ENCODE measurements at regions not wholly inside any gene's neighbourhood (a gene's known extent, or its start where the extent isn't known, plus 50 kb on each side); places are given as distances from the start of the nearest gene placed in this dataset.
"Not testable (repeated sequence)": the region's sequence is repeated elsewhere in the genome, so short reads cannot be mapped to it uniquely, and the experiment has no call there.

GRCh38 chr10:53033396-53033795, 260.8 kb upstream of the MBL2 start:
- WGBS (ENCODE audit: missing lambda C conversion rate), result 9% methylated on average over 2 of the region's 2 CpGs
- no peak overlapping the region for H3K4me2 ChIP-seq
- TF ChIP-seq HOXB13 (CRISPR knock-in tag; IDR thresholded peaks at IDR 0.05; ENCODE audit: low read depth), result no peak
- TF ChIP-seq CBX2 (IDR thresholded peaks at IDR 0.05; ENCODE audit: borderline replicate concordance, low read depth), result no peak
- TF ChIP-seq EP300 (IDR thresholded peaks at IDR 0.05), result no peak
- TF ChIP-seq MAFK (IDR thresholded peaks at IDR 0.05; ENCODE audit: partially characterized antibody), result no peak
- no peak for TF ChIP-seq CEBPB (IDR thresholded peaks at IDR 0.05)
- TF ChIP-seq PHF8 (IDR thresholded peaks at IDR 0.05; ENCODE audit: borderline replicate concordance, low read depth), result no peak
- TF ChIP-seq ATOH8 (CRISPR knock-in tag; IDR thresholded peaks at IDR 0.05; ENCODE audit: low read depth), result no peak
- H3K9me3 ChIP-seq, result no peaks in the 10 kb centered on the region
- ChIA-PET CTCF (no interaction called here), POLR2A (no interaction called here)
- no peak overlapping the region for H3K4me3 ChIP-seq
- FAIRE-seq, result no peak
- no peak for DNase-seq (ENCODE audit: low read depth in 1 of 2, low spot score in 1 of 2)
- H3K27ac ChIP-seq, result no peak overlapping the region
- H3K4me1 ChIP-seq, result no peaks in the 10 kb centered on the region
- ATAC-seq, result no peak

- ATAC-seq; CTCF ChIA-PET; POLR2A ChIA-PET; DNase-seq (ENCODE audit: low read depth in 1 of 2, low spot score in 1 of 2); H3K4me2 ChIP-seq; H3K27ac ChIP-seq; FAIRE-seq; H3K4me1 ChIP-seq; H3K9me3 ChIP-seq; H3K4me3 ChIP-seq: not testable (repeated sequence)
- 23% methylated on average over 8 of the region's 8 CpGs for whole genome bisulfite sequencing (ENCODE audit: missing lambda C conversion rate)
Observed at GRCh38 chr10:53029872-53030849, 257.6 kb upstream of the MBL2 start.

- H3K9me3 ChIP-seq, result no peaks in the 10 kb centered on the region
- POLR2A ChIA-PET, result no interaction called here
- H3K27ac ChIP-seq, result no peak overlapping the region
- no peak for TF ChIP-seq KDM1A (IDR thresholded peaks at IDR 0.05; ENCODE audit: low read depth)
- TF ChIP-seq EHF (CRISPR knock-in tag; IDR thresholded peaks at IDR 0.05), result no peak
- no peak for TF ChIP-seq NFE2L2 (conservative IDR thresholded peaks at IDR 0.05; ENCODE audit: low read length)
- TF ChIP-seq POLR2A (IDR thresholded peaks at IDR 0.05; ENCODE audit: low read length), result no peak
- TF ChIP-seq USF2 (IDR thresholded peaks at IDR 0.05), result no peak
- no peak for TF ChIP-seq CEBPB (IDR thresholded peaks at IDR 0.05)
- no peak for TF ChIP-seq RCOR1 (IDR thresholded peaks at IDR 0.05; ENCODE audit: low read depth, low read length)
- no peak for TF ChIP-seq FOSB (CRISPR knock-in tag; IDR thresholded peaks at IDR 0.05)
- TF ChIP-seq ZNF302 (CRISPR knock-in tag; IDR thresholded peaks at IDR 0.05), result no peak
- no peak for TF ChIP-seq ZC3H11A (IDR thresholded peaks at IDR 0.05)
- TF ChIP-seq PHF8 (IDR thresholded peaks at IDR 0.05; ENCODE audit: borderline replicate concordance, low read depth), result no peak
- no peak for FAIRE-seq
- WGBS (ENCODE audit: missing lambda C conversion rate), result 21% methylated on average over 9 of the region's 9 CpGs
- CTCF ChIA-PET, result no interaction called here
- no peak overlapping the region for H3K4me2 ChIP-seq
- no peak for ATAC-seq
- no peak overlapping the region for H3K4me3 ChIP-seq
- no peak for DNase-seq (ENCODE audit: low read depth in 1 of 2, low spot score in 1 of 2)
- no peaks in the 10 kb centered on the region for H3K4me1 ChIP-seq
Observed at GRCh38 chr10:53029449-53029848, 256.9 kb upstream of the MBL2 start.

GRCh38 chr10:53025765-53026164, 253.2 kb upstream of the MBL2 start:
- H3K9me3 ChIP-seq; DNase-seq (ENCODE audit: low read depth in 1 of 2, low spot score in 1 of 2); H3K27ac ChIP-seq; H3K4me1 ChIP-seq; CTCF ChIA-PET; H3K4me2 ChIP-seq; POLR2A ChIA-PET; ATAC-seq; FAIRE-seq; H3K4me3 ChIP-seq: not testable (repeated sequence)
- WGBS (ENCODE audit: missing lambda C conversion rate), result no CpG with 5 or more reads among the region's 6 CpGs

Data from A549 (cell line).